ENCODE measurements at regions not wholly inside any gene's neighbourhood (a gene's known extent, or its start where the extent isn't known, plus 50 kb on each side); places are given as distances from the start of the nearest gene placed in this dataset.
"Not testable (repeated sequence)": the region's sequence is repeated elsewhere in the genome, so short reads cannot be mapped to it uniquely, and the experiment has no call there.

- DNase-seq, result no peak
These were observed 65.3 kb downstream of the CDO1 start for GRCh38 chr5:115751176-115751575.

- no peak for DNase-seq
These were observed 67.4 kb downstream of the CDO1 start for GRCh38 chr5:115749016-115749415.

GRCh38 chr5:115739245-115739644 lies 77.2 kb downstream of the CDO1 start:
- not testable (repeated sequence) for DNase-seq

- DNase-seq, result no peak
These were observed 77.6 kb downstream of the CDO1 start for GRCh38 chr5:115738830-115739229.

- DNase-seq, result no peak
These were observed 79.0 kb downstream of the CDO1 start for GRCh38 chr5:115737452-115737851.

GRCh38 chr5:115736690-115737005 lies 79.8 kb downstream of the CDO1 start:
- no peak for DNase-seq

GRCh38 chr5:115736004-115736689 lies 80.3 kb downstream of the CDO1 start:
- DNase-seq, result no peak

GRCh38 chr5:115735108-115735998 lies 81.1 kb downstream of the CDO1 start:
- DNase-seq, result peak in 13 of 56 donors; percentile 3 to 13 (median 4)

- no peak for DNase-seq
These were observed 82.9 kb downstream of the CDO1 start for GRCh38 chr5:115733607-115734006.

- no peak for DNase-seq
These were observed 84.4 kb downstream of the CDO1 start for GRCh38 chr5:115732026-115732425.

- no peak for DNase-seq
These were observed 90.9 kb downstream of the CDO1 start for GRCh38 chr5:115725522-115725921.

GRCh38 chr5:115723220-115723619 lies 93.2 kb downstream of the CDO1 start:
- DNase-seq, result no peak

GRCh38 chr5:115720888-115721287 lies 95.1 kb upstream of the TMED7 start:
- DNase-seq, result peak in 3 of 56 donors; percentile 2 to 3 (median 3)

- no peak for DNase-seq
These were observed 93.1 kb upstream of the TMED7 start for GRCh38 chr5:115718927-115719326.

GRCh38 chr5:115713408-115713807 lies 87.6 kb upstream of the TMED7 start:
- no peak for DNase-seq

- no peak for DNase-seq
These were observed 83.7 kb upstream of the TMED7 start for GRCh38 chr5:115709585-115709984.

- no peak for DNase-seq
These were observed 83.1 kb upstream of the TMED7 start for GRCh38 chr5:115708819-115709477.

GRCh38 chr5:115703514-115703913 lies 77.7 kb upstream of the TMED7 start:
- DNase-seq, result no peak

GRCh38 chr5:115702025-115702424 lies 76.2 kb upstream of the TMED7 start:
- no peak for DNase-seq

GRCh38 chr5:115699967-115700366 lies 74.1 kb upstream of the TMED7 start:
- DNase-seq, result no peak

GRCh38 chr5:115696141-115696650 lies 70.4 kb upstream of the TMED7 start:
- DNase-seq, result no peak

- no peak for DNase-seq
These were observed 69.6 kb upstream of the TMED7 start for GRCh38 chr5:115695310-115695880.

All from amygdala (tissue), 56 donors.